H7 (cell line): ENCODE measurements at regions not wholly inside any gene's neighbourhood (a gene's known extent, or its start where the extent isn't known, plus 50 kb on each side); places are given as distances from the start of the nearest gene placed in this dataset.
"Not testable (repeated sequence)": the region's sequence is repeated elsewhere in the genome, so short reads cannot be mapped to it uniquely, and the experiment has no call there.

Experiments used
- DNase-seq: peaks from one replicate; pipeline ENCODE4 v3.0.0; 2012
- H3K27me3 ChIP-seq: 2 replicates; pipeline ENCODE4 v1.6.0; 2011; ENCODE audit warnings: mild to moderate bottlenecking, low read length; ENCODE audit not compliant: control insufficient read depth, insufficient read depth
- H3K36me3 ChIP-seq: replicated peaks from 2 replicates; pipeline ENCODE4 v1.5.1; 2011; ENCODE audit warnings: low read length; ENCODE audit not compliant: control insufficient read depth, insufficient read depth
- H3K4me3 ChIP-seq: 2 replicates; pipeline ENCODE4 v1.5.1; 2011; ENCODE audit warnings: low read depth, mild to moderate bottlenecking, control low read depth, low read length, moderate library complexity; ENCODE audit not compliant: insufficient read depth

DNA sequence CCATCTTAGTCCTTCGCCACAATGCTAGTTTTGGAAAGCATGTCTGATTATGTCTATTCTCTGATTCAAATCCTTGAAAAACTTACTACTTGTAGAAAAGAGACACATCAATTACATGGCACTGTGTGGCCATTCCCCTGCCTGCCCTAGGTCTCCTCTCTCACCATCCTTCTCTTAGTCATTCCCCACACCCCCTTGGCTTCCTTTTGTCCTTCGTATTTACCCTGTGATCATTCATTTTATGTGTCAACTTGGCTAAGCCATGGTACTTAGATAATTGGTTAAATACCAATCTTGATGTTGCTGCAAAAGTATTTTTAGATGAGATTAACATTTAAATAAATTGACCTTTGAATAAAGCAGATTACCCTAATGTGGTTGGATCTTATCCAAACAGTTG is 122.9 kb upstream of the CDH11 start:
- DNase-seq, result no peak
- no peaks in the 10 kb centered on the region for H3K36me3 ChIP-seq
- no peaks in the 10 kb centered on the region for H3K27me3 ChIP-seq
- H3K4me3 ChIP-seq, result no peak overlapping the region

DNA sequence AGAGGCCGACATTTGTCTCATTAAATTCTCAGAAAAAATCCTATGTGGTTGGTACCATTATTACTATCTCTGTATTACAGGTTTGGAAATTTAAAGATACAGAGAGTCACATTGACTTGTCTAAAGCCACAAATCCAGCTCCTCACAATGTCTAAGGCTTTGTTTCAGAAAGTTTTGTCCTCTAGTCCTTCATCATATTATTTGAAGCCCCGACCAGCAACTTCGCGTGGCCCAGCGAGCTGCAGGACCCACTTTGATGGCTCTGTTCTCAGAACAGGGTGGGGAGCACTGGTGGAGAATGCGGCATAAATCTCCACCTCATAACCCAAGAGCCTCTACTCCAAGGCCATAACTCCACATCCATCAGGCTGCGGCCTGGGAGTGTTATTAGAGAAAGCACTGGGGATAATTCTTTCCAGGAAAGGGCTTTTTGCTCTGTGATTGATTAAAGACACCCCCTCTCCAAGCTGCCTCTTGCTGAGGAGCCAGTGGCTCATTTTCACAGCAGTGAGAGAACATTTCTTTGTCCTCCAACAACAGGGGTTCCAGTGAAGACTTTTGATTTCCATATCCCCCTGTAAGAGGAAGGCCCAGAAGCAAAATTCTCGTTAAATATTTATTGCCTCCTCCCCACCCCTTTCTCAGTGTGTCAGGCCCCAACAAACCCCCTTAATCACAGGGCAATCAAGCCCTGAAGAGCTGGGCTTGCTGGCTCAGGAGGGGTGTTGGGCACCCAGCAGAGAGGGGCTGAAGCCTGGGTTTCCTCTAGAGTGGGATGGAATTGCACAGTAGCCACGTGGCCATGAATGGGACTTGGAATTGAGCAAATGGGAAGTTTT is 113.7 kb upstream of the CDH11 start:
- H3K4me3 ChIP-seq, result 0 out of 2 replicates have a peak overlapping the region, but pooled peaks have one; percentile 2
- no peaks in the 10 kb centered on the region for H3K27me3 ChIP-seq
- peak; percentile 7 for DNase-seq
- H3K36me3 ChIP-seq, result peaks cover 2% of the 10 kb centered on the region

DNA sequence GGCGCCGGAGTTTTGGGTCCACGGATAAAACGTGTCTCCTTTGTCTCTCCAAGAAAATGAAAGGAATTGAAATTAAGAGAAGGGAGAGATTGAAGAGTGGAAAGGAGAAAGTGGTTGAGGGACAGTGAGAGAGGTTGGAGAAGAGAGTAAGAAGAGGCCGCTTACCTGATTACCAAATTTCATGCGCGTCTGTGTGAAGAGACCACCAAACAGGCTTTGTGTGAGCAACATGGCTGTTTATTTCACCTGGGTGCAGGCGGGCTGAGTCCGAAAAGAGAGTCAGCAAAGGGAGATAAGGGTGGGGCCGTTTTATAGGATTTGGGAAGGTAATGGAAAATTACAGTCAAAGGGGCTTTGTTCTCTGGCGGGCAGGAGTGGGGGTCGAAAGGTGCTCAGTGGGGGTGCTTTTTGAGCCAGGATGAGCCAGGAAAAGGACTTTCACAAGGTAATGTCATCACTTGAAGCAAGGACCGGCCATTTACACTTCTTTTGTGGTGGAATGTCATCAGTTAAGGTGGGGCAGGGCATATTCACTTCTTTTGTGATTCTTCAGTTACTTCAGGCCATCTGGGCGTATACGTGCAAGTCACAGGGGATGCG is 113.0 kb upstream of the CDH11 start:
- not testable (repeated sequence) for H3K36me3 ChIP-seq, H3K27me3 ChIP-seq, DNase-seq
- peak overlapping the region; percentile 64 for H3K4me3 ChIP-seq

DNA sequence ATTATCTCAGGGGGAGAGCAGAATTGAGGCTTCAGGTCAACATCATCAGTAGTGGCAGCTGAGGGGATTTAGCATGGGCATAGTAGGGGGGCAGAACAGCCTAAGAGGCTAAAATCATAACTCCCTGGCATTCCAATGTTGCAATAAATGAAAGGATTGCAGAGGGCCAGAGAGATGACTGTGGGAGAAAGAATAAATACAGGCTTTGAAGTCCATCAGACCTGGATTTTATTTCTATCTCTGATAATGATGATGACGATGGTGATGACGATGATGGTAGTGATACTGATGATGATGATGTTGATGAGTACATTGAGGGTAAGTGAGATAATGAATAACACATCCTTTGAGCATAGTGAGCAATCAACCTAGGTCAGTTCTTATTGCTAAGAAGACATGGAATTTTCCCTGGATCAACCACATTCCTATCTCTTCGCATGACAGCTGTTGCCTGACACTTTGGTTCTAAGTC is 107.4 kb upstream of the CDH11 start:
- no peak for DNase-seq
- Histone ChIP-seq H3K27me3 (no peaks in the 10 kb centered on the region), H3K36me3 (peaks cover 13% of the 10 kb centered on the region), H3K4me3 (no peak overlapping the region)

DNA sequence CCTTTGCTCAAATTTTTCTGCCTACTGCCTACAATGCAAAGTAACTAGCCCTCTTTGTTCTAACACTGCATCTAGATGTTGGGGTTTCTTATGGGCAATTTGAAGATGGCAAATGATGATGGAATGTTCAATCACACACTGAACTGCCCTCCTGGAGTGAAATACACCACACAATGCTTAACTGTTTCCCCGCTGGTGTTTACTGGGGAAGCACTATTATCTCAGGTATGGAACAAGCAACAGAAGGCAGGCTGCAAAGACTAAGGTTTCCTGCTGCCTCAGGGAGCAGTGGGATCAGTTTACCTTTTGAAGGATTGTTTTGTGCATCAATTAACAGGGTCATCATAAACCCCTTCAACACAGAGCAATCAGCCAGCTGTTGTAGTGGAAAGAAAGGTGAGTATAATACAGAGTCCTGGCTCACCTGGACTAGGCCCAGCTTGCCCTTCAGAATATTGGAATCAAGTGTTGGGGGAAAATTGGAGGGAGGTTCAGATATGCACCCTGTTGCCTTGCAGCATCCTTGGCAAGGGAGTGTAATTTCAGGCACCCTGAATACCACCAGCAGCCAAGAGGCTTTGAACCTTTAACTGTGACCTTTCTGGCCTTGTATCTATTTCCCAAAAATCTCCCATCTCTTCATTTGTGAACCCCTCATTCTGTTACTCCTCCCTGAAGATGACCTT is 105.4 kb upstream of the CDH11 start:
- Histone ChIP-seq H3K36me3 (peaks cover 13% of the 10 kb centered on the region), H3K27me3 (no peaks in the 10 kb centered on the region)
- no peak for DNase-seq

DNA sequence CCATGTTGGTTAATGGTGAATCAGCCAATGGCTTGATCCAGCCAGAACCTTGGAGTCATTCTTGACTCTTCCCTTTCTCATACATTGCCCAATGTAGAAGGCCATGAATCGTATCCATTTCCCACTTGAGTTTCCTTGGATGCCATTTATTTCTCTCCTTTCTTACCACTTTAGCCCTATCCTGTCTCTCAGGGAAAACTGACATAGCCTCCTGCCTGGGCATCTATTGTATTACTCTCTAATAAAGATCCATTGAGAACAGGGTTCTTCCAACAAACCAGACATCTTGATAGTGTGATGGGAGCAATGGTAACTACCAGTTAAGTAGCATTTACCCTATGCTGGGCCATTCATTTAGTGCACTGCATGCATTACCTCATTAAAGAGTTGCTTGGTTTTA is 104.2 kb upstream of the CDH11 start:
- peaks cover 11% of the 10 kb centered on the region for H3K36me3 ChIP-seq
- no peak for DNase-seq
- H3K27me3 ChIP-seq, result no peaks in the 10 kb centered on the region
- H3K4me3 ChIP-seq, result no peak overlapping the region

More for the DNA sequence above, 105.4 kb upstream of the CDH11 start:
- no peak overlapping the region for H3K4me3 ChIP-seq

DNA sequence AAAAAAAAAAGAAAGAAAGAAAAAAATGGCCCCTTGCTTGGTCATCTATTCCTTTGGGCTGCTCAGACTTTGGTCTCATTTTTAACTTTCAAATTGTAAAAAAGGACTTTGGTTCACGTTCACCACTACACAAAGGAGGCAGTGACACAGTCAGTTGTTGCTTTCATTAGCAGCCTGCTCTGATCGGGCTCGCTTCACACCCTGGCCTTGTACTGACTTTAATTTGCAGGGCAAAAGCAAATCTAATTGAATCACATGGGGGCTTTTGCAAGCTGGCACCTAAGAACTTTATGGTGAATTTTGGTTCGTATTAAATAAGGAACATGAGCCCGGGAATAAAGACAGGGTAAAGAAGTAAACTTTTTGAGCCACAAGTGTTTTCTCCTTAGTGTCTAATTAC is 103.6 kb upstream of the CDH11 start:
- H3K4me3 ChIP-seq, result no peak overlapping the region
- DNase-seq, result no peak
- H3K27me3 ChIP-seq, result no peaks in the 10 kb centered on the region
- H3K36me3 ChIP-seq, result peaks cover 11% of the 10 kb centered on the region

DNA sequence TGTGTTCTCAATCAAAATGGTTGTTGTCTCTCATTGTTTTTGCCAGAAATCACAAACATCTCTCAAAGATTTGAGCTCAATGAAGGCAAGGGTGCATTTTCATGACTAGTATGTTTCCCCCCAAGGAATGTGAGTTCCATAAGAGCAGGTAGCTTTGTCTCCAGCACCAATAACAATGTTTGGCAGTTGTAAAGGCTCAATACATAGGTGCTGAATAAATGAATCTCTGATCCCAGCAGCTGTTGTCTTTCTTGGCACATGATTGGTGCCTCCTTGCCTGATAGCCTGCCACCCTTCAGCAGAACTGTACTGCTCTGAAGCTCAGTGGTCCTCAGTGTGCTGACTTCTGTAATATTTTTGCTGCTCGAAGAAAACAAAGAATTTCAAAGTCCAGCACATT is 103.1 kb upstream of the CDH11 start:
- H3K27me3 ChIP-seq, result 0 out of 2 replicates have a peak, but pooled peaks cover under 1% of the 10 kb centered on the region
- H3K4me3 ChIP-seq, result no peak overlapping the region
- no peak for DNase-seq
- H3K36me3 ChIP-seq, result peaks cover 11% of the 10 kb centered on the region

DNA sequence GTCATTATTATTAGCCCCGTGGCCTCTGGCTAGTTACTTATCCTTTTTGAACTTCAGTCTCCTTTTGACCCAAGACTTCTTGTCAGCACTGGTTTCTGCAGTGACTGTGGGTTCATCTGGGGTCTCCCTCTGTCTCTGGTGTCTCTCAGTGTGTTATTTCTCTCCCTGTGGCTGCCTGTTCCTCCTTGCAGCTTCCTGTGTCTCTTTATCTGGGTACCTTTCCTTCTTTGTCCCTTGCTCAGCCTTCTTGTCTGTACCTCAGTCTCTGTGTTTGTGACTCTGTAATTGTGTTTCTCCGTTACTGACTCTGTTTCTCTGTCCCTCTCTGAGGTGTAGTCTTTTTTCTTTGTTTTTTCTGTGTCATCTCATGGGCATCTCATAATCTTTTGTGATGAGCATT is 102.6 kb upstream of the CDH11 start:
- H3K36me3 ChIP-seq, result peaks cover 11% of the 10 kb centered on the region
- DNase-seq, result no peak
- H3K27me3 ChIP-seq, result 0 out of 2 replicates have a peak, but pooled peaks cover 2% of the 10 kb centered on the region
- H3K4me3 ChIP-seq, result no peak overlapping the region

DNA sequence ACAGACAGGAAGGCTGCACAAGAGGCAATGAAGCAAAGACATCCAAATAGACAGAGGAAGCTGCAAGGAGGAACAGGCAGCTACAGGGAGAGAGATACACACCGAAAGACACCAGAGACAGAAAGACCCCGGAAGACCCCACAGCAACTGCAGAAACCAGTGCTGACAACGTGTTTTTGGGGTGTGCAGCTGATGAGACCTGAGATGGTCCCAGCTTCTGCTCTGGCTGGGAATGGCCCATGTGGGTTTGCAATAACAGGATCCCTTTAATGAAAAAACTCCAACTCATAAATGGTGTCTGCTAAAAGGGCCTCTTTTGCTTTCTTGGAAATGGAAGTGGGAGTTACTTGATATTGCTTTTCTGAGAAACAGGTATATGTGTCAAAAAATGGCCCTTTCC is 101.5 kb upstream of the CDH11 start:
- no peak for DNase-seq
- Histone ChIP-seq H3K4me3 (no peak overlapping the region), H3K27me3 (0 out of 2 replicates have a peak, but pooled peaks cover 2% of the 10 kb centered on the region), H3K36me3 (peaks cover 3% of the 10 kb centered on the region)

DNA sequence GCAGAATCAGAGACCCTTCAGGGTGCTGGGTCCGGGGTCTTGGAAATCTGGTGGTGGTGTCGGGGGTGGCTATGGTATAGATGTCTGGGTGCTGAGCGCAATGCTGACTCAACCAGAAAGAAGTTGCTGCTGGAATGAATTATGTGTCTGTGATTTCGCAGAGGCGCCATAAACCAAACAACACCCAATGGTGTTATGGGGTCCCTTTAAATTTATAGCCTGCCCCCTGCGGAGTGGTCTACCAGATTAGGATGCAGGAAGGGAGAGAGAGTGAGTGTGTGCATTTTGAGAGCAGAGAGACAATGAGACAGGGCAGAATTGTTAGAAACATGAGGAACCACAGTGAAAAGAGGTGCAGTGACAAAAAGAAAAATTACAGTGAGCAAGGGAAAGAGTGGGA is 100.7 kb upstream of the CDH11 start:
- Histone ChIP-seq H3K4me3 (no peak overlapping the region), H3K36me3 (no peaks in the 10 kb centered on the region; the same call in none of the 2 replicates), H3K27me3 (peaks cover 4% of the 10 kb centered on the region; the same call in 1 of the 2 replicates)
- DNase-seq, result no peak

DNA sequence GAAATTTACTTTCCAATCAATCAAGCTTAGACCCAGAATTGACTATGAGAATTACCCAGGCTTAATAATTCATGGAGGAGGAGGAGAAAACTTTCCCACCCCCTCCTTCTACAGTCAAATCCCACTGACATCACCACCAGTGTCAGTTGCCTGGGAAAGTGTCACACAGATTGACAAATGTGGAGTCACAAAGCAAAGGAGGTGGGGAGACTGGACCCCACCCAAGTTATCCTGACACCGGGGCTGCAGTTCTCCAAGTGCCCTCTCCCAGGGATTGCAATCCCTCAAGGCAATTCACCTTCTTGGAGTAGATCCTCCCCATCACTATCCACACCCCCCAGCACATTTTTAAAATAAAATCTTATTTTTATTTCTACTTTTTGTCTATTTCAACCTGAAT is 100.2 kb upstream of the CDH11 start:
- Histone ChIP-seq H3K36me3 (no peaks in the 10 kb centered on the region), H3K27me3 (peaks cover 4% of the 10 kb centered on the region; the same call in 1 of the 2 replicates), H3K4me3 (no peak overlapping the region)
- no peak for DNase-seq

DNA sequence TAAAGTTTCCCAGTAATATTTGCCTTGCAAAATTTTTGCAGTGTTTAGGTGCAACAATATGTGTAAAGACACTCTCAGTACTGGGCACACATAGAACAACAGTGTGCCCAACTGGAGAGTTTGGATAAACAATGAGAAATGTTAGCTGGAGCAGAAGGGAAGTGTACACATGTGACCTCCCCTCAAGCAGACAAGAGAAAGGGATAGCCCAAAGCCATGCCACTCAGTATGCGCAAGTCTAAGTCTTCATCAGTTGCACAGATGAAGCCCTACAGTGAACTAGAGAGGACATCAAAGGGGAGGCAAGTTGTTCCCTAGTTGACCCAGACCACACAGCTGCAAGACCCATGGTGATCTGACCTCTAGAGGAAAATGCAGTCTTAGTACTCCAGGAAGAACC is 97.9 kb upstream of the CDH11 start:
- Histone ChIP-seq H3K4me3 (no peak overlapping the region), H3K27me3 (peaks cover 7% of the 10 kb centered on the region), H3K36me3 (no peaks in the 10 kb centered on the region)
- DNase-seq, result no peak

DNA sequence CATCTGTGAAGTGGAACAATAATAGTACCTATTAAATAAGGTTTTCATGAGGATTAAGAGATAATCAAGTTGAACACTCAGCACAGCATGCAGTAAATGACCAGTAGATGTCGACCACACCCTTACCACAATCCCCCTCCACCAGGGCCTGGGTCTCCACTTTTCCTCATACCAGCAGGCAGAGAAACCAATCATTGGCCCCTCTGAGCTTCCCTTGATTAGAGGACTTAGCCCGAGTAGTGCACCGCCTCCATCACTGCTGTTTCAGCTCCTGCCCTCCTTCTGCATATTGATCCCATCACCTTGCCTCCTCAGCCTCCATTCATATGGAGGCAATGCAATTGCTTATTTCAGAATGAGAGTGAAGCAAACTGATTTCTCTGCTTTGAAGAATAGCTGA is 96.5 kb upstream of the CDH11 start:
- peak; percentile 4 for DNase-seq
- H3K4me3 ChIP-seq, result no peak overlapping the region
- H3K27me3 ChIP-seq, result peaks cover 7% of the 10 kb centered on the region
- H3K36me3 ChIP-seq, result no peaks in the 10 kb centered on the region
